HCT116 (cell line): ENCODE measurements at regions not wholly inside any gene's neighbourhood (a gene's known extent, or its start where the extent isn't known, plus 50 kb on each side); places are given as distances from the start of the nearest gene placed in this dataset.

Source experiments
- ATAC-seq: fragments of 200-7000 bp; cut with Tn5 transposase; 2 replicates; pipeline ENCODE4 v1.9.1; 2020; ENCODE audit warnings: mild to moderate bottlenecking, moderate library complexity
- BruUV-seq: library from RNA; stranded (reverse); fragments of 400-500 nt; replicated peaks from 2 replicates; lab custom pipeline; 2021; lab: Mats Ljungman, UMichigan
- CTCF ChIA-PET: fragments of 300-600 bp; sonication (Branson Sonifier 250); formaldehyde crosslinking; loops from one replicate; lab custom pipeline; 2021; ENCODE audit warnings: antibody characterized with exemption; lab: Charles Lee
- POLR2A ChIA-PET: fragments of 300-600, 350-600 bp; sonication (Branson Sonifier 250); formaldehyde crosslinking; loops from one replicate; lab custom pipeline; 2021; ENCODE audit warnings: antibody characterized with exemption; lab: Charles Lee
- RAD21 ChIA-PET, 2 experiments: fragments of 300-600 bp; sonication (Branson Sonifier 250); formaldehyde crosslinking; loops; one replicate each; lab custom pipeline; 2023; ENCODE audit warnings: low total read pairs in 2 of 2; ENCODE audit not compliant: uncharacterized antibody in 2 of 2, unreplicated experiment in 2 of 2, low non-redundant PET in 1 of 2; lab: Charles Lee
- DNase-seq: peaks from one replicate; pipeline ENCODE4 v3.0.0-alpha.2; 2010; ENCODE audit warnings: low read depth, low spot score
- H2AFZ ChIP-seq: fragments of 200-600 bp; shearing (Covaris generic), sonication (generic); 2 replicates; pipeline ENCODE4 v1.6.1; 2017; ENCODE audit warnings: low read depth, mixed run types, mixed read lengths, antibody characterized with exemption, low read length; ENCODE audit not compliant: poor library complexity, severe bottlenecking
- H3K27ac ChIP-seq: 2 replicates; pipeline ENCODE4 v1.5.1; 2012; ENCODE audit warnings: low read depth, low read length
- H3K27me3 ChIP-seq: fragments of 200-600 bp; sonication (generic); 2 replicates; pipeline ENCODE4 v1.6.1; 2016; ENCODE audit warnings: mixed run types, low read length, mixed read lengths; ENCODE audit not compliant: insufficient read depth
- H3K36me3 ChIP-seq, 2 experiments: fragments of 200-500 bp in 1 of 2; fragments of 200-600 bp in 1 of 2; sonication (Bioruptor generic) in 1 of 2; sonication (generic) in 1 of 2; 2 replicates each; pipeline versions ENCODE4 v1.5.1 to v1.6.1; 2014 to 2016; ENCODE audit warnings: low read length in 2 of 2, inconsistent platforms in 1 of 2, mixed read lengths in 1 of 2, mixed run types in 1 of 2; ENCODE audit not compliant: insufficient read depth in 2 of 2, control insufficient read depth in 1 of 2
- H3K4me1 ChIP-seq, 2 experiments: fragments of 200-600 bp in 1 of 2; sonication (generic) in 1 of 2; 2 replicates each; pipeline versions ENCODE4 v1.5.1 to v1.6.1; 2012 to 2017; ENCODE audit warnings: low read length in 2 of 2, inconsistent platforms in 1 of 2, mild to moderate bottlenecking in 1 of 2, mixed read lengths in 1 of 2, mixed run types in 1 of 2, moderate library complexity in 1 of 2; ENCODE audit not compliant: insufficient read depth in 2 of 2, control insufficient read depth in 1 of 2
- H3K4me2 ChIP-seq: fragments of 200-600 bp; sonication (generic); 2 replicates; pipeline ENCODE4 v1.6.1; 2017; ENCODE audit warnings: mixed run types, low read length, mixed read lengths
- H3K4me3 ChIP-seq, 2 experiments: fragments of 200-600 bp in 1 of 2; sonication (generic) in 1 of 2; replicated peaks in 1 of 2; 2 replicates each; pipeline ENCODE4 v1.5.1; 2011 to 2016; ENCODE audit warnings: low read length in 2 of 2, control low read depth in 1 of 2, low read depth in 1 of 2, mild to moderate bottlenecking in 1 of 2, mixed read lengths in 1 of 2, mixed run types in 1 of 2
- H3K79me2 ChIP-seq: fragments of 200-600 bp; sonication (generic); 2 replicates; pipeline ENCODE4 v1.6.1; 2017; ENCODE audit warnings: mild to moderate bottlenecking, mixed run types, low read length, moderate library complexity, mixed read lengths; ENCODE audit not compliant: insufficient read depth
- H3K9ac ChIP-seq: fragments of 200-600 bp; sonication (generic); 2 replicates; pipeline ENCODE4 v1.6.1; 2016; ENCODE audit warnings: low read length, mixed read lengths
- H3K9me2 ChIP-seq: fragments of 200-600 bp; sonication (generic), shearing (Covaris generic); 2 replicates; pipeline ENCODE4 v1.6.1; 2017; ENCODE audit warnings: mixed run types, mild to moderate bottlenecking, moderate library complexity; ENCODE audit not compliant: insufficient read depth
- H3K9me3 ChIP-seq, 2 experiments: fragments of 200-500 bp in 1 of 2; fragments of 200-600 bp in 1 of 2; sonication (Bioruptor generic) in 1 of 2; sonication (generic) in 1 of 2; 2 replicates each; pipeline ENCODE4 v1.6.1; 2014 to 2017; ENCODE audit warnings: low read length in 2 of 2, mixed read lengths in 2 of 2, inconsistent platforms in 1 of 2, low read depth in 1 of 2, mild to moderate bottlenecking in 1 of 2, mixed run types in 1 of 2, moderate library complexity in 1 of 2; ENCODE audit not compliant: control insufficient read depth in 1 of 2, insufficient read depth in 1 of 2
- H4K20me1 ChIP-seq: fragments of 200-600 bp; sonication (generic), shearing (Covaris generic); 2 replicates; pipeline ENCODE4 v1.6.1; 2017; ENCODE audit warnings: mixed run types, mild to moderate bottlenecking, moderate library complexity; ENCODE audit not compliant: insufficient read depth
- ATF3 ChIP-seq: IDR thresholded peaks from 2 replicates; pipeline ENCODE4 v1.6.1; 2012
- CBX3 ChIP-seq: IDR thresholded peaks from 2 replicates; pipeline ENCODE4 v1.6.1; 2012; ENCODE audit warnings: low read depth
- CEBPB ChIP-seq: IDR thresholded peaks from 2 replicates; pipeline ENCODE4 v1.6.1; 2012; ENCODE audit warnings: low read depth
- CTCF ChIP-seq, 3 experiments: fragments of 200-600 bp in 1 of 3; sonication (generic) in 1 of 3; IDR thresholded peaks in 2 of 3; conservative IDR thresholded peaks in 1 of 3; 2 replicates each; pipeline ENCODE4 v1.5.1; 2012 to 2017; ENCODE audit warnings: low read depth in 2 of 3, low read length in 2 of 3, antibody characterized with exemption in 1 of 3, borderline replicate concordance in 1 of 3, control low read depth in 1 of 3, mild to moderate bottlenecking in 1 of 3, mixed read lengths in 1 of 3, mixed run types in 1 of 3, moderate library complexity in 1 of 3; ENCODE audit not compliant: insufficient read depth in 1 of 3
- EGR1 ChIP-seq: IDR thresholded peaks from 2 replicates; pipeline ENCODE4 v1.6.1; 2012; ENCODE audit warnings: low read depth
- JUND ChIP-seq: IDR thresholded peaks from 2 replicates; pipeline ENCODE4 v1.6.1; 2012
- MAX ChIP-seq: IDR thresholded peaks from 2 replicates; pipeline ENCODE4 v1.6.1; 2012
- POLR2A ChIP-seq: IDR thresholded peaks from 2 replicates; pipeline ENCODE4 v1.7.0; 2011; ENCODE audit warnings: borderline replicate concordance; ENCODE audit not compliant: insufficient read depth, insufficient read length; ENCODE audit errors: extremely low read depth
- POLR2AphosphoS5 ChIP-seq: IDR thresholded peaks from 2 replicates; pipeline ENCODE4 v1.6.1; 2011; ENCODE audit warnings: mild to moderate bottlenecking, low read depth, low read length, moderate library complexity
- RAD21 ChIP-seq: IDR thresholded peaks from 2 replicates; pipeline ENCODE4 v1.6.1; 2012; ENCODE audit warnings: low read depth, mild to moderate bottlenecking
- SIN3A ChIP-seq: IDR thresholded peaks from 2 replicates; pipeline ENCODE4 v1.6.1; 2012; ENCODE audit warnings: low read depth
- SP1 ChIP-seq: IDR thresholded peaks from 2 replicates; pipeline ENCODE4 v1.6.1; 2012; ENCODE audit warnings: low read depth
- SRF ChIP-seq: IDR thresholded peaks from 2 replicates; pipeline ENCODE4 v1.6.1; 2012; ENCODE audit warnings: low read depth
- TCF7L2 ChIP-seq: IDR thresholded peaks from 2 replicates; pipeline ENCODE4 v1.7.0; 2011; ENCODE audit warnings: borderline replicate concordance, inconsistent platforms; ENCODE audit not compliant: insufficient read depth, insufficient read length; ENCODE audit errors: extremely low read depth
- YY1 ChIP-seq: IDR thresholded peaks from 2 replicates; pipeline ENCODE4 v1.6.1; 2011; ENCODE audit warnings: low read length, low read depth, moderate library complexity, mild to moderate bottlenecking; ENCODE audit not compliant: insufficient replicate concordance; ENCODE audit errors: extremely low read depth
- ZBTB33 ChIP-seq: IDR thresholded peaks from 2 replicates; pipeline ENCODE4 v1.6.1; 2011; ENCODE audit warnings: mild to moderate bottlenecking, low read length, moderate library complexity; ENCODE audit not compliant: insufficient replicate concordance; ENCODE audit errors: extremely low read depth
- ZFX ChIP-seq: fragments of 450-650 bp; IDR thresholded peaks from 2 replicates; pipeline ENCODE4 v1.6.1; 2017
- ZNF274 ChIP-seq: fragments of 200-500 bp; sonication (Bioruptor generic); IDR thresholded peaks from 2 replicates; pipeline ENCODE4 v1.6.1; 2014; ENCODE audit warnings: mild to moderate bottlenecking, low read depth, low read length, inconsistent platforms
- intact Hi-C: fragments of 100-400 bp; cut with micrococcal nuclease; formaldehyde crosslinking; loops from 2 replicates; pipeline ENCODE4 v1.10.0; 2022

GRCh38 chr15:96126859-96127258, 203.6 kb upstream of the NR2F2 start:
- no peaks in the 10 kb centered on the region for H4K20me1 ChIP-seq
- 0 out of 6 replicates have a peak, but pooled peaks of 1 of the 3 experiments have one; percentile 7 for TF ChIP-seq CTCF (IDR thresholded peaks at IDR 0.05 in 2 of 3, conservative IDR thresholded peaks at IDR 0.05 in 1 of 3; ENCODE audit: borderline replicate concordance in 1 of 3, insufficient read depth in 1 of 3, low read depth in 2 of 3, low read length in 2 of 3)
- TF ChIP-seq TCF7L2 = no peak
- no peak for TF ChIP-seq ZFX
- peak; percentile 4; the same call in 1 of the 2 replicates for TF ChIP-seq RAD21
- no peak overlapping the region for H3K27ac ChIP-seq
- H3K9me3 ChIP-seq = no peaks in the 10 kb centered on the region
- ATAC-seq (no peak), DNase-seq (no peak)
- H3K4me1 ChIP-seq = peaks cover 5 to 36% of the 10 kb centered on the region in 2 experiments; a peak in 3 of 4 replicates
- intact Hi-C loops = no loop called here
- RAD21 ChIA-PET = no interaction called here
- POLR2A ChIA-PET = no interaction called here
- H3K27me3 ChIP-seq = no peaks in the 10 kb centered on the region
- no peaks in the 10 kb centered on the region for H3K36me3 ChIP-seq
- H3K4me2 ChIP-seq = no peak overlapping the region
- no peaks in the 10 kb centered on the region for H3K79me2 ChIP-seq
- no peak overlapping the region for H3K4me3 ChIP-seq
- BruUV-seq = no TSS peak
- no peak overlapping the region for H3K9ac ChIP-seq
- CTCF ChIA-PET = no interaction called here
- H3K9me2 ChIP-seq = no peaks in the 10 kb centered on the region; the same call in 1 of the 2 replicates
- H2AFZ ChIP-seq = no peak overlapping the region

GRCh38 chr15:96130734-96131133, 199.8 kb upstream of the NR2F2 start:
- Histone ChIP-seq H3K9me3 (no peaks in the 10 kb centered on the region), H3K36me3 (no peaks in the 10 kb centered on the region), H3K4me3 (no peak overlapping the region), H3K27ac (no peak overlapping the region), H3K9ac (no peak overlapping the region), H4K20me1 (no peaks in the 10 kb centered on the region), H3K9me2 (no peaks in the 10 kb centered on the region; the same call in 1 of the 2 replicates), H3K4me2 (no peak overlapping the region), H2AFZ (no peak overlapping the region), H3K4me1 (peaks cover 0 to 3% of the 10 kb centered on the region in 2 experiments; a peak in 1 of 4 replicates), H3K27me3 (no peaks in the 10 kb centered on the region), H3K79me2 (no peaks in the 10 kb centered on the region)
- intact Hi-C loops = no loop called here
- no TSS peak for BruUV-seq
- ChIA-PET RAD21 (no interaction called here), CTCF (no interaction called here), POLR2A (no interaction called here)
- ATAC-seq = no peak
- no peak for DNase-seq
- TF ChIP-seq EGR1 = no peak
- no peak for TF ChIP-seq RAD21
- TF ChIP-seq POLR2A = no peak
- TF ChIP-seq CBX3 = no peak
- no peak for TF ChIP-seq SP1
- no peak for TF ChIP-seq JUND
- TF ChIP-seq MAX = no peak
- no peak for TF ChIP-seq SRF
- no peak for TF ChIP-seq ZBTB33
- no peak for TF ChIP-seq CEBPB
- TF ChIP-seq ATF3 = no peak
- no peak for TF ChIP-seq ZNF274
- no peak for TF ChIP-seq POLR2AphosphoS5
- no peak for TF ChIP-seq SIN3A
- no peak for TF ChIP-seq YY1
- no peak for TF ChIP-seq ZFX
